Epithelial cell of prostate (primary cell): ENCODE measurements at regions not wholly inside any gene's neighbourhood (a gene's known extent, or its start where the extent isn't known, plus 50 kb on each side); places are given as distances from the start of the nearest gene placed in this dataset.
A peak's percentile ranks its signal among the peaks of the same experiment; 100 is the strongest.
"Not testable (repeated sequence)": the region's sequence is repeated elsewhere in the genome, so short reads cannot be mapped to it uniquely, and the experiment has no call there.

Source experiments
- DNase-seq: peaks from one replicate; pipeline ENCODE4 v3.0.0-alpha.2; 2011; ENCODE audit warnings: low read depth, low spot score
- H3K27ac ChIP-seq: fragments of 450-650 bp; 2 replicates; pipeline ENCODE4 v1.5.1; 2017; ENCODE audit warnings: mild to moderate bottlenecking

- no peak overlapping the region for H3K27ac ChIP-seq
- no peak for DNase-seq
Measured at GRCh38 chr6:115817161-115817560, 243.5 kb downstream of the FRK start.

DNA sequence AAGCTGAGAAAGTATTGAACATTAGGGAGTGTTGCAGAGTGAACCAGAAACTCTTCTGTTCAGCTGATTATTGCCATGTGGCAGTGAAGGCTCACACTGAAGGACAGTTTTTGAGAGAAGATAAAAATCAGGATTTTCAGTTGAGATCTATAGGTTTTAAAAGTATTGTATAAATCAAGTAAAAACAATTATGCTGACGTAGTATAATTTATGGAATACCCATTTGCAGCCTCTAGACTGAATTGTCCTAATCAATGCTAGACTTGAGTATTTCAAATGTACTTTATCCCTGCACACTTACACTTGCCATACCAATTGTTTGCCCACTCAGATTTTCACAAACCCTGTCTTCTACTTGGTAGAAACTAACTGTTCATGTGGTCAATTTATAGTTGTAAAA lies 245.8 kb downstream of the FRK start:
- DNase-seq: no peak
- no peak overlapping the region for H3K27ac ChIP-seq

DNA sequence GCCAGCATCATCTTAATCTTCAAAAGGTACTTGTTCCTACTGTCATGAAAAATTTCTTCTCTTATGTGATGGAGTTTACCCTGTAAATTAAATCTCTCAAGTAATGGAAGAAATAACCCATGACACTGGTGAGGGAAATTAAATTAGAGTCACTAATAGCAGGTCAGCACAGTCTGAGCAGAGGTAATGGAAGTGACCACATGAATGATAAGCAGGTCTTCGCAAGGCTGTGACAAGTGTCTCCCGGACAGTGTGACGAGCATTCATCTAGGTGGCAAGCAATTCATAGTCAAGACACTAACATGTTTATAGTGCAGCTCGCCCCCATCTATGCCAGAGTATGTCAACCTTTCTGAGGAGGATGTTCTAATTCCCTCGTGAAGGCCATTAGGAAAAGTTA lies 249.2 kb downstream of the FRK start:
- no peak for DNase-seq
- H3K27ac ChIP-seq: no peak overlapping the region

- no peak overlapping the region for H3K27ac ChIP-seq
- DNase-seq: no peak
Measured at GRCh38 chr6:115798229-115798628, 262.5 kb downstream of the FRK start.

- H3K27ac ChIP-seq: no peak overlapping the region
- no peak for DNase-seq
Measured at GRCh38 chr6:115796829-115797228, 263.9 kb downstream of the FRK start.

DNA sequence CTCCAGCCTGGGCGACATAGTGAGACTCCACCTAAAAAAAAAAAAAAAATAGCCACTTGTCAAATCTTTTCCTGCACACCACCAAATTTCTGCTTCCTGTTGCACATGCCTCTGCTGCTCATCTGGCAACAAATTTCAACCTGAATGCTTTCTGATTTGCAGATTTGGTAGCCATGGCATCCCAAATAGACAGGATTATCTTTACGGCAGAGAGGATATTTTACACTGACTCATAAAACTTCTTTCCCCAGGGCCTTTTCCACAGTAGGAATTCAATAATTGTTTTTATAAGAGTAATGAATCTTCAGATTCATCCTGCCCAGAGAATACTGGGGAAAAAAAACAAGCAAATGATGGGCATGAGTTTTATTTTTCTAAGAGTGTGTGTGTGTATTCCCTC lies 264.6 kb downstream of the FRK start:
- no peak for DNase-seq
- H3K27ac ChIP-seq: no peak overlapping the region

GRCh38 chr6:115783402-115784061 lies 277.2 kb downstream of the FRK start:
- peak; percentile 1 for DNase-seq
- H3K27ac ChIP-seq: no peak overlapping the region

- no peak for DNase-seq
- H3K27ac ChIP-seq: no peak overlapping the region
Measured at GRCh38 chr6:115782612-115783011, 278.1 kb downstream of the FRK start.

DNA sequence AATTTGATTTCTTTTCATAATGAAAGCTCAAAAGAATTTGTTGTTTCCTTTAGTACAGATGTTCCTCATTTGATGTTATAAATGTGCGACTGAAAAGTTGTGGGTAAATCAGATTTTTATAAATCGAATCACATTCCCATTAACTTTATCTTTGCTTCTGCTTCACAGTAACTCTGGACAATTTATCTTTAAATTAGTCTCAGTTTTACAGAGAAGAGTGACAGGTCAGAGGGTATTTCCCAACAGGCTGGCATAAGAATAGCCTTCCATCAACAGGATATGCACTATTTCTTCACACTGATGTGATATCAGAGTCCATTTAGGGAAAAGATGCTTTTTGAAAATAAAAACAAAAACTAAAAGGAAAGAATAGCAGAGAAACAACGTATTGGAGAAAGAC lies 286.9 kb downstream of the FRK start:
- no peak overlapping the region for H3K27ac ChIP-seq
- DNase-seq: no peak

DNA sequence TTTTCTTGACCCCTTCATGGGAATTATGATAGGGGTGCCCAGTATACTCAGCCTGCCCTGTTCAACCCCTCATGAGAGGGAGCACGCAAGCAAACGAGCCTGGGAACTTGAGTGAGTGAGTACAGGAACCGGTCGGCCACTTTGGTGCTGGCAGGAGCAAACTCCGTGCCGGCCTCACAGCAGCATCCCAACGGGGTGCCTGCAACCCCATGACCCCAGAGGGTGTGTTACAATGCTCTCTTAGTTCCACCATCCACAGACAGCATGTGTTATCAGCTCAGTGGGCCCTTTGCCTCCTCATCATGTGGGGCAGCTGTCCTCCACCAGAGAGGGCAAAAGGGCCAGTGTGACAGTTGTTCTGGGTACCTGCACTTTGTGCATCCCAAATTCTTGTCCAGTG lies 289.8 kb downstream of the FRK start:
- no peak overlapping the region for H3K27ac ChIP-seq
- no peak for DNase-seq

DNA sequence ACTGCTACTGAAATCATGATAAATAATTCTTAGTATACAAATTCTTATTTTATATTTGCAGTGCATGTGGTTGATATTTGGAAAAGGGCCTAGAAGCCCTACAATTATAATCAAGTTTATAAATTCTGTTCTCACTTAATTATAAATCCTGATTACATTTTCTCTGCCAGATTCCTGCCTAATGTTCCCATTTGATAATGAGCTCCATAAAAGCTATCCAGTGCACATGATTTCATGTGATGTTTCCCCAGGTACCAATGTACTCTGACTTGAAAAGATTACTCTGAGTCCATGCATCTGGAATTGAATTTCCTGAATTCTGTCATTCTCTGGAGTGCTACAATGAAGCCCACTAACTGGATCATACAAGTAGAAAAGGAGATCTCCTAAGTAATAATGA lies 292.2 kb downstream of the FRK start:
- H3K27ac ChIP-seq: no peak overlapping the region
- DNase-seq: no peak

DNA sequence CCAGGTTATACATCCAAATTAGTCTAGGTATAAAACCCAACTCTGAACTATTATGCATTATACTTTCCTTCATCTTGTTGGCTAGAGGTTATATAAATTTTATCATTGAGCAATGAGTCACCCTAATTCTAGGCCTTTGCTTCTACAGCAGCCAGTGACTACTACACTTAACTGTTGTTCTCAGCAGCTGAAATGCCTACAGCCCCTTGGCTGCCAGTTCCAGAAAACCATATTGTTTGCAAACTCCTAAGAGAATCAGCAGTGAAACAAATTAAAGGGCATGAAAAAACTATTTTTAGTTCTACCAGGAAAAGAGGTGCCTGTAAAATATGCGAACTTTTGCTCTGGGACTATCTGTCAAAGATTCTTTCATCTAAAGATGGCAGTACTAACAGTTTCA lies 292.8 kb downstream of the FRK start:
- no peak for DNase-seq
- no peak overlapping the region for H3K27ac ChIP-seq

DNA sequence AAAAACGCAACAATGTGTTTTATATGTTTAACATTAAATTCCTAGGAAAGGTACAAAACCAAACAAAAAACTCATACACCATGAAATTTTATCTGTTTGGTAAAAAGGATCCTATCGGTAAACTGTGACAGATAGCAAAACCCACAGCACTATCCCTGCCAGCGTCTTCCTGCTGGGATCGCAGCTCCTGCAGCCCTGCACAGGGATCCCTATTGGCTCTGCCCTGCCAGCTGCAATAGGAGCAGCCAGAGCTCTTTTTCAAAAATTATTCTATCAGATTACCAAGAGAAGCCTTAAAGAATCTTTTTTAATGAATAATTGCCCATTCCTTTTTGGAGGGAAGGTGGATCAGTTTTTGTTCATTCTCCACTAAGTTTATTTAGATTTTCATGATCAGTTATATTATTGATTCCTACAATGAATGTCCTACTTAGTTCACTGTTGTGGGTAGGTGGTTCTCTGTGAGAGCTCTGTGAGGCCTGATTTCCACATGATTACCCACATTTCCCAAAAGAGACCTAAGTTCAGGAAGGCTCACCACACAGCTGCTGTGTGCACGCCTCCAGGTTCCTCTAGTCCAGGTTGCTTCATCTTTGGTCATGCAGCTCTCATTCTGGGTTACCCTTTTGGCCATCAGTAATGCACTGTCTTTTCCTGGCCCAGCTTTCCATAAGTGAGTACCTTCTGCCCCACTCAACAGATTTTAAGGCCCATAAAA lies 293.8 kb downstream of the FRK start:
- H3K27ac ChIP-seq: no peak overlapping the region
- no peak for DNase-seq

- no peak overlapping the region for H3K27ac ChIP-seq
- no peak for DNase-seq
Measured at GRCh38 chr6:115765966-115766365, 294.7 kb downstream of the FRK start.

DNA sequence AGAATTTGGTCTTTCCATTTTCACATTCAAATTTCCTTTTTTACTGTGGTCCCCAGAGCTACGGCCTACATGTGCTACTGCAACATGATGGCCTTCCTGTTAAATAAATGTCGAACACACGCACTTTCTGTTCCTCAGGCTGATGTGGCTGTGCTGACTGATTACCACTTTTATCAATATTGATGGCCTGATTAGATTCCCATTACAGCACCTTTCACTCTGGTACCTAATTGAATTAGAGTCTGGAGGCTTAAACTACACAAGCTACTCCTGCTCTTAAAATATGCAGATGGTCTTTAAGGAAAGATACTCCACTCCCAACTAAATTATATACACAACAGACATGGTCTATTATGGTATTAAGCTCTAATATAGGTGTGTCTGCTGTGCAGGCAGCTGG lies 301.6 kb downstream of the FRK start:
- H3K27ac ChIP-seq: no peak overlapping the region
- DNase-seq: no peak

DNA sequence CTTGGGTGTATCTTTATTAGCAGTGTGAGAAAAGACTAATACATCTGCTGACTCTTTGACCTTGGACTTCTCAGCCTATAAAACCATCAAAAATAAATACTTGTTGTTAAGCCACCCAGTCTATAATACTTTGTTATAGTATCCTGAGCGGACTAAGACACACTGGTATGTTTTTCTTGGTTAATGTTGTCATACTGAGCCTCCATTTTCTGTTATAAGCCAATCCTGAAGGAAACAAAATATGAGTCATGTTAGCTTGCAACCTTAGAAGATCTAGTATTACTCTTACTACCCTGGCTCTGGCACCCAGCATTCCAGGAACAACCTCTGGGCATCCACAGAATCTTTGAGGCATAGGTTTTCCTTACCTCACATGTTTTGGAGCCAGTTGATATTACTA lies 307.2 kb downstream of the FRK start:
- DNase-seq: no peak
- H3K27ac ChIP-seq: no peak overlapping the region

DNA sequence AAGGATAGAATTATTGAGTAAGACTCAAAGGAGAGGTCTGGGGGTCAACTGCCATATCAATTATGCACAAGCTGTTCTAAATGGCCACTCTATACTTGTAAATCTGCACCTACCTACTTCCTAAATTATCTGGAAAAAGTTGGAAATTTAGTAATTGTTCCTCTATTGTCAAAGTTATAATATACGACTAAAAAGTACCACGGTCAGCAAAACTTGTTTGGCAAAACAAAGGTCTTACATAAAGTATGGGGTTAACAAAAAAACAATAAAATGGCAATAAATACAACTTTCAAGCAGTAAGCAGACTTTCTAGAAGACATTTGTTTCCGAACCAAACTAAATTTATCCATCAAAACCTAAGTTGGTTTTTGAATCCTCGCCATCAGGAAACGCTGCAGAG lies 309.7 kb downstream of the FRK start:
- no peak overlapping the region for H3K27ac ChIP-seq
- DNase-seq: no peak

DNA sequence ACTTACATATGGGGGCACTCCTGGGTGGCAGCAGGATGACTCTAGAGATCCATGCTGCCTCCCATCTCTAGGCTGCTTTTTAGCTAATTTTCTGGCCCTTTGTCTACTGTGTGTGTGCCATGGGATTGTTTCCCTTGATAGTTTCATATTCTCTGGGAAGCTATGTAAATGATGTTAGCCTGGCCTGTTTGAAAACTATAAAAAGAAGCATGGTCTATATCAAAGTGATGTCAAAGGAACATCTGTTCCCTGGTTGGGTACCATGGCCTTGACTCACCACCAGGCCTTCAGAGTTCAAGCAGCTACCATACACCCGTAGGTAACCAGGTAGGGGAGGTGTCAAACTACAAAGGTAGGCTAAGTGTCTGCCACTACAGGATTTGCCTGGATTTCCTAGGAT lies 310.4 kb downstream of the FRK start:
- H3K27ac ChIP-seq: no peak overlapping the region
- DNase-seq: no peak

DNA sequence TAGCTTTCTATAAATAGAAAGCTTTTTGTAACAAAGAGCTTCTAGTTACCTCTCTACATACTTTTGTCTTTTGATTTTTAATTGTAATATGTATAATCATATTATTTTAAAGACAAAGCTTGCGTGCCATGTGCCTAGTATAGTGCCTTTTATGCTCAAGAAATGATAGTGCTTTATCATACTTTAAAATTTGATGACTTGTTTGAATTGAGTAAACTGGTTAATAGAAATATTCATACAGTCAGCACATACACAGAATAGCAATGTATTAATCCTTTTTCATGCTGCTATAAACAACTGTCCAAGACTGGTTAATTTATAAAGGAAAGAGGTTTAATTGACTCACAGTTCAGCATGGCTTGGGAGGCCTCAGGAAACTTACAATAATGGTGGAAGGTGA lies 313.0 kb downstream of the FRK start:
- DNase-seq: no peak
- H3K27ac ChIP-seq: no peak overlapping the region

DNA sequence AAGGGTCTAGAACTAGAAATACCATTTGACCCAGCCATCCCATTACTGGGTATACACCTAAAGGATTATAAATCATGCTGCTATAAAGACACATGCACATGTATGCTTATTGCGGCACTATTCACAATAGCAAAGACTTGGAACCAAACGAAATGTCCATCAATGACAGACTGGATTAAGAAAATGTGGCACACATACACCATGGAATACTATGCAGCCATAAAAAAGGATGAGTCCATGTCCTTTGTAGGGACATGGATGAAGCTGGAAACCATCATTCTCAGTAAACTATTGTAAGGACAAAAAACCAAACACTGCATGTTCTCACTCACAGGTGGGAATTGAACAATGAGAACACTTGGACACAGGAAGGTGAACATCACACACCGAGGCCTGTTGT lies 314.1 kb downstream of the FRK start:
- H3K27ac ChIP-seq, DNase-seq: not testable (repeated sequence)

- no peak for DNase-seq
- no peak overlapping the region for H3K27ac ChIP-seq
Measured at GRCh38 chr6:115740907-115741306, 319.8 kb downstream of the FRK start.

DNA sequence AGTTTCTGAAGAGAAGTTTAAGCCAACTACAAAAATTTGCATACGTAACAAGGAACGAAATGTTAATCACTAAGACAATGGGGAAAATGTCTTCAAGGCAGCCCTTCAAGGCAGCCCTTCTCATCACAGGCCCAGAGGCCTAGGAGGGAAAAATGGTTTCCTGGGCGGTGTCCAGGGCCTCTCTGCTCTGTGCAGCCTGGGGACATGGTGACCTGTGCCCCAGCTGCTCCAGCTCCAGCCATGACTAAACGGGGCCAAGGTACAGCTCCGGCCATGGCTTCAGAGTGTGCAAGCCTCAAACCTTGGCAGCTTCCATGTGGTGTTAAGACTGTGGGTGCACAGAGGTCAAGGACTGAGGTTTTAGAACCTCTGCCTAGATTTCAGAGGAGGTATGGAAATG lies 325.1 kb downstream of the FRK start:
- no peak overlapping the region for H3K27ac ChIP-seq
- no peak for DNase-seq
